H7 (cell line): ENCODE measurements at regions not wholly inside any gene's neighbourhood (a gene's known extent, or its start where the extent isn't known, plus 50 kb on each side); places are given as distances from the start of the nearest gene placed in this dataset.
"Not testable (repeated sequence)": the region's sequence is repeated elsewhere in the genome, so short reads cannot be mapped to it uniquely, and the experiment has no call there.

Source experiments
- DNase-seq: peaks from one replicate; pipeline ENCODE4 v3.0.0; 2012
- H3K27me3 ChIP-seq: 2 replicates; pipeline ENCODE4 v1.6.0; 2011; ENCODE audit warnings: mild to moderate bottlenecking, low read length; ENCODE audit not compliant: control insufficient read depth, insufficient read depth
- H3K36me3 ChIP-seq: replicated peaks from 2 replicates; pipeline ENCODE4 v1.5.1; 2011; ENCODE audit warnings: low read length; ENCODE audit not compliant: control insufficient read depth, insufficient read depth
- H3K4me3 ChIP-seq: 2 replicates; pipeline ENCODE4 v1.5.1; 2011; ENCODE audit warnings: low read depth, mild to moderate bottlenecking, control low read depth, low read length, moderate library complexity; ENCODE audit not compliant: insufficient read depth

GRCh38 chr15:20301041-20301390 lies 240.6 kb downstream of the GOLGA6L6 start:
- H3K36me3 ChIP-seq, DNase-seq, H3K4me3 ChIP-seq, H3K27me3 ChIP-seq: not testable (repeated sequence)

- DNase-seq: peak; percentile 4
- not testable (repeated sequence) for H3K27me3 ChIP-seq
These were observed 241.1 kb downstream of the GOLGA6L6 start for GRCh38 chr15:20300351-20301040.

GRCh38 chr15:20297603-20298123 lies 243.9 kb downstream of the GOLGA6L6 start:
- not testable (repeated sequence) for DNase-seq, H3K27me3 ChIP-seq, H3K4me3 ChIP-seq, H3K36me3 ChIP-seq

More at GRCh38 chr15:20300351-20301040, 241.1 kb downstream of the GOLGA6L6 start:
- not testable (repeated sequence) for H3K4me3 ChIP-seq, H3K36me3 ChIP-seq

- H3K4me3 ChIP-seq, DNase-seq, H3K36me3 ChIP-seq, H3K27me3 ChIP-seq: not testable (repeated sequence)
These were observed 245.3 kb downstream of the GOLGA6L6 start for GRCh38 chr15:20296261-20296660.

GRCh38 chr15:20295238-20295811 lies 246.3 kb downstream of the GOLGA6L6 start:
- Histone ChIP-seq H3K27me3 (no peaks in the 10 kb centered on the region), H3K4me3 (no peak overlapping the region), H3K36me3 (no peaks in the 10 kb centered on the region)
- DNase-seq: no peak

- Histone ChIP-seq H3K4me3 (no peak overlapping the region), H3K36me3 (no peaks in the 10 kb centered on the region), H3K27me3 (no peaks in the 10 kb centered on the region)
- peak; percentile 35 for DNase-seq
These were observed 246.9 kb downstream of the GOLGA6L6 start for GRCh38 chr15:20294651-20295237.

GRCh38 chr15:20292422-20293005 lies 249.1 kb downstream of the GOLGA6L6 start:
- not testable (repeated sequence) for H3K27me3 ChIP-seq, H3K36me3 ChIP-seq, H3K4me3 ChIP-seq, DNase-seq

- H3K4me3 ChIP-seq, H3K36me3 ChIP-seq, DNase-seq, H3K27me3 ChIP-seq: not testable (repeated sequence)
These were observed 250.0 kb downstream of the GOLGA6L6 start for GRCh38 chr15:20291616-20292015.

- H3K36me3 ChIP-seq, DNase-seq, H3K4me3 ChIP-seq, H3K27me3 ChIP-seq: not testable (repeated sequence)
These were observed 251.0 kb downstream of the GOLGA6L6 start for GRCh38 chr15:20290606-20291005.

GRCh38 chr15:20289538-20290103 lies 252.0 kb downstream of the GOLGA6L6 start:
- H3K4me3 ChIP-seq, DNase-seq, H3K36me3 ChIP-seq, H3K27me3 ChIP-seq: not testable (repeated sequence)

GRCh38 chr15:20288800-20289537 lies 252.6 kb downstream of the GOLGA6L6 start:
- DNase-seq, H3K36me3 ChIP-seq, H3K27me3 ChIP-seq, H3K4me3 ChIP-seq: not testable (repeated sequence)

GRCh38 chr15:20286559-20286958 lies 255.0 kb downstream of the GOLGA6L6 start:
- H3K27me3 ChIP-seq, DNase-seq, H3K4me3 ChIP-seq, H3K36me3 ChIP-seq: not testable (repeated sequence)

- DNase-seq, H3K27me3 ChIP-seq, H3K4me3 ChIP-seq, H3K36me3 ChIP-seq: not testable (repeated sequence)
These were observed 255.8 kb downstream of the GOLGA6L6 start for GRCh38 chr15:20285696-20286300.
